WERI-Rb-1 (cell line): ENCODE measurements at regions not wholly inside any gene's neighbourhood (a gene's known extent, or its start where the extent isn't known, plus 50 kb on each side); places are given as distances from the start of the nearest gene placed in this dataset.
"Not testable (repeated sequence)": the region's sequence is repeated elsewhere in the genome, so short reads cannot be mapped to it uniquely, and the experiment has no call there.

Experiments used
- DNase-seq: peaks from one replicate; pipeline ENCODE4 v3.0.0-alpha.2; 2020
- H3K27ac ChIP-seq: fragments of 250-450 bp; sonication (Bioruptor Pico); 2 replicates; pipeline ENCODE4 v1.5.1; 2020; ENCODE audit warnings: mild to moderate bottlenecking, moderate library complexity
- H3K27me3 ChIP-seq: fragments of 250-450 bp; sonication (Bioruptor Pico); 2 replicates; pipeline ENCODE4 v1.5.1; 2021; ENCODE audit warnings: mild to moderate bottlenecking, low read depth, moderate library complexity; ENCODE audit not compliant: insufficient read depth, severe bottlenecking
- H3K36me3 ChIP-seq: fragments of 250-450 bp; sonication (Bioruptor Pico); 2 replicates; pipeline ENCODE4 v1.5.1; 2020; ENCODE audit warnings: mild to moderate bottlenecking, moderate library complexity
- H3K4me3 ChIP-seq: 2 replicates; pipeline ENCODE4 v1.5.1; 2011; ENCODE audit warnings: low read depth, mild to moderate bottlenecking, control low read depth, low read length
- H3K9me3 ChIP-seq: fragments of 250-450 bp; sonication (Bioruptor Pico); 2 replicates; pipeline ENCODE4 v1.5.1; 2021; ENCODE audit warnings: mild to moderate bottlenecking, moderate library complexity; ENCODE audit not compliant: severe bottlenecking
- CTCF ChIP-seq: IDR thresholded peaks from 2 replicates; pipeline ENCODE4 v1.5.1; 2011; ENCODE audit warnings: low read depth, mild to moderate bottlenecking, control low read depth, inconsistent platforms, low read length

- Histone ChIP-seq H3K27me3 (no peaks in the 10 kb centered on the region), H3K9me3 (peaks cover 3% of the 10 kb centered on the region), H3K4me3 (no peak overlapping the region), H3K36me3 (no peaks in the 10 kb centered on the region), H3K27ac (no peak overlapping the region)
- no peak for TF ChIP-seq CTCF
- DNase-seq, result no peak
These were observed 167.8 kb downstream of the C11orf91 start for GRCh38 chr11:33532720-33533385.

- no peak overlapping the region for H3K27ac ChIP-seq
- no peaks in the 10 kb centered on the region for H3K27me3 ChIP-seq
- peaks cover 3% of the 10 kb centered on the region for H3K9me3 ChIP-seq
- TF ChIP-seq CTCF, result no peak
- no peak overlapping the region for H3K4me3 ChIP-seq
- no peak for DNase-seq
- H3K36me3 ChIP-seq, result no peaks in the 10 kb centered on the region
These were observed 168.4 kb downstream of the C11orf91 start for GRCh38 chr11:33532257-33532656.

GRCh38 chr11:33531743-33532181 lies 168.9 kb downstream of the C11orf91 start:
- no peaks in the 10 kb centered on the region for H3K27me3 ChIP-seq
- no peak for DNase-seq
- H3K36me3 ChIP-seq, result no peaks in the 10 kb centered on the region
- H3K9me3 ChIP-seq, result peaks cover 3% of the 10 kb centered on the region
- H3K4me3 ChIP-seq, result no peak overlapping the region
- H3K27ac ChIP-seq, result no peak overlapping the region
- no peak for TF ChIP-seq CTCF

GRCh38 chr11:33530815-33531214 lies 169.8 kb downstream of the C11orf91 start:
- no peak for DNase-seq
- H3K27me3 ChIP-seq, result no peaks in the 10 kb centered on the region
- no peak overlapping the region for H3K27ac ChIP-seq
- TF ChIP-seq CTCF, result no peak
- H3K9me3 ChIP-seq, result peaks cover 3% of the 10 kb centered on the region
- H3K4me3 ChIP-seq, result no peak overlapping the region
- H3K36me3 ChIP-seq, result no peaks in the 10 kb centered on the region

- H3K27me3 ChIP-seq, result no peaks in the 10 kb centered on the region
- DNase-seq, result no peak
- TF ChIP-seq CTCF, result no peak
- H3K9me3 ChIP-seq, result no peaks in the 10 kb centered on the region
- H3K4me3 ChIP-seq, result no peak overlapping the region
- no peak overlapping the region for H3K27ac ChIP-seq
- no peaks in the 10 kb centered on the region for H3K36me3 ChIP-seq
These were observed 171.2 kb downstream of the C11orf91 start for GRCh38 chr11:33529461-33529860.

GRCh38 chr11:33527738-33528137 lies 172.9 kb downstream of the C11orf91 start:
- not testable (repeated sequence) for H3K27me3 ChIP-seq, H3K27ac ChIP-seq, H3K36me3 ChIP-seq, H3K9me3 ChIP-seq, DNase-seq, H3K4me3 ChIP-seq
